Hepatocyte (in vitro differentiated cells): ENCODE measurements at regions not wholly inside any gene's neighbourhood (a gene's known extent, or its start where the extent isn't known, plus 50 kb on each side); places are given as distances from the start of the nearest gene placed in this dataset.
A peak's percentile ranks its signal among the peaks of the same experiment; 100 is the strongest.

Experiments
- DNase-seq: peaks from one replicate; pipeline ENCODE4 v3.0.0-alpha.2; 2016; ENCODE audit warnings: low spot score
- H2AFZ ChIP-seq: fragments of 200-600 bp; sonication (generic); 2 replicates; pipeline ENCODE4 v1.6.0; 2016; ENCODE audit warnings: antibody characterized with exemption, mild to moderate bottlenecking
- H3K27ac ChIP-seq: fragments of 200-600 bp; sonication (generic); 2 replicates; pipeline ENCODE4 v1.5.1; 2016; ENCODE audit warnings: mild to moderate bottlenecking
- H3K27me3 ChIP-seq: fragments of 200-600 bp; sonication (generic); 2 replicates; pipeline ENCODE4 v1.6.1; 2016
- H3K36me3 ChIP-seq: fragments of 200-600 bp; sonication (generic); replicated peaks from 2 replicates; pipeline ENCODE4 v1.5.1; 2016; ENCODE audit warnings: low read depth; ENCODE audit not compliant: insufficient read depth
- H3K4me1 ChIP-seq: fragments of 200-600 bp; sonication (generic); 2 replicates; pipeline ENCODE4 v1.5.1; 2016; ENCODE audit warnings: mild to moderate bottlenecking, moderate library complexity; ENCODE audit not compliant: insufficient read depth
- H3K4me2 ChIP-seq: fragments of 200-600 bp; sonication (generic); 2 replicates; pipeline ENCODE4 v1.6.0; 2016
- H3K4me3 ChIP-seq: fragments of 200-600 bp; sonication (generic); 2 replicates; pipeline ENCODE4 v1.5.1; 2016; ENCODE audit warnings: mild to moderate bottlenecking
- H3K79me2 ChIP-seq: fragments of 200-600 bp; sonication (generic); 2 replicates; pipeline ENCODE4 v1.6.0; 2017; ENCODE audit warnings: mild to moderate bottlenecking
- H3K9me2 ChIP-seq: fragments of 200-600 bp; sonication (generic); replicated peaks from 2 replicates; pipeline ENCODE4 v1.6.0; 2017; ENCODE audit warnings: mild to moderate bottlenecking; ENCODE audit not compliant: insufficient read depth
- H3K9me3 ChIP-seq: fragments of 200-600 bp; sonication (generic); 2 replicates; pipeline ENCODE4 v1.5.1; 2016; ENCODE audit warnings: low read depth, mild to moderate bottlenecking
- H4K20me1 ChIP-seq: fragments of 200-600 bp; sonication (generic); 2 replicates; pipeline ENCODE4 v1.6.0; 2016; ENCODE audit warnings: mild to moderate bottlenecking; ENCODE audit not compliant: insufficient read depth, poor library complexity, severe bottlenecking
- EZH2 ChIP-seq: fragments of 200-600 bp; sonication (generic); IDR thresholded peaks from 2 replicates; pipeline ENCODE4 v1.6.1; 2016; ENCODE audit warnings: antibody characterized with exemption, mild to moderate bottlenecking, borderline replicate concordance
- EZH2phosphoT487 ChIP-seq: fragments of 200-600 bp; sonication (generic); IDR thresholded peaks from one replicate; pipeline ENCODE4 v1.6.1; 2018; ENCODE audit warnings: antibody characterized with exemption, mild to moderate bottlenecking, low read depth, moderate library complexity; ENCODE audit not compliant: unreplicated experiment, severe bottlenecking
- WGBS: methylation state at CpG from one replicate; pipeline ENCODE4 v1.1.6; 2016; ENCODE audit warnings: low lambda C conversion rate; ENCODE audit errors: missing lambda C conversion rate; 5-methylcytosine and 5-hydroxymethylcytosine counted together
- TF ChIP-seq, protein P1 (sequence below): fragments of 200-600 bp; sonication (generic); IDR thresholded peaks from 2 replicates; pipeline ENCODE4 v1.5.1; 2016; ENCODE audit warnings: antibody characterized with exemption, mild to moderate bottlenecking; ENCODE audit not compliant: poor library complexity

DNA sequence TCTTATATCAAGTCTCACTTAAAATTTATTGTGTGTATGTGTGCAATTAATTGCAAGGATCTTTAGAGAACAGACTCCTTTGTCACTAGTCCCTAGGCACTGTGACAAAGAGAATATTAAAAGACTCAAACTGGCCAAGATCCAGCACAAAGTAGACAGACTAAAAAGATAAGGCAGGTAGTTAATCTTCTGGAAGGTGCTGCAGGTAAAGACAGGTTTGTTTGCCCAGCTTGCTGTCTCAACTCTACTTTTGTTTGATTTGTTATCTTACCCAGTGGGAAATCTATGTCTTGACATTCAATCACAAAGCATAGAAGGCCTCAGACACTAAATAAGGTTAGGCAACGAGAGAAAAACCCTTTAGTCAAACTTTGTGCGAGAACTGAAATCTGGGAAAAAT lies 807.9 kb upstream of the LRRN3 start:
- WGBS, result 40% methylated on average over 2 of the region's 2 CpGs
- Histone ChIP-seq H3K4me3 (no peak overlapping the region), H2AFZ (no peak overlapping the region), H3K79me2 (no peaks in the 10 kb centered on the region), H3K27me3 (no peaks in the 10 kb centered on the region), H3K4me2 (no peak overlapping the region), H3K27ac (no peak overlapping the region), H4K20me1 (no peaks in the 10 kb centered on the region), H3K9me3 (no peaks in the 10 kb centered on the region), H3K36me3 (no peaks in the 10 kb centered on the region), H3K9me2 (no peaks in the 10 kb centered on the region), H3K4me1 (peaks cover 14% of the 10 kb centered on the region)
- TF ChIP-seq EZH2phosphoT487 (no peak), EZH2 (no peak)
- TF ChIP-seq, protein P1, sequence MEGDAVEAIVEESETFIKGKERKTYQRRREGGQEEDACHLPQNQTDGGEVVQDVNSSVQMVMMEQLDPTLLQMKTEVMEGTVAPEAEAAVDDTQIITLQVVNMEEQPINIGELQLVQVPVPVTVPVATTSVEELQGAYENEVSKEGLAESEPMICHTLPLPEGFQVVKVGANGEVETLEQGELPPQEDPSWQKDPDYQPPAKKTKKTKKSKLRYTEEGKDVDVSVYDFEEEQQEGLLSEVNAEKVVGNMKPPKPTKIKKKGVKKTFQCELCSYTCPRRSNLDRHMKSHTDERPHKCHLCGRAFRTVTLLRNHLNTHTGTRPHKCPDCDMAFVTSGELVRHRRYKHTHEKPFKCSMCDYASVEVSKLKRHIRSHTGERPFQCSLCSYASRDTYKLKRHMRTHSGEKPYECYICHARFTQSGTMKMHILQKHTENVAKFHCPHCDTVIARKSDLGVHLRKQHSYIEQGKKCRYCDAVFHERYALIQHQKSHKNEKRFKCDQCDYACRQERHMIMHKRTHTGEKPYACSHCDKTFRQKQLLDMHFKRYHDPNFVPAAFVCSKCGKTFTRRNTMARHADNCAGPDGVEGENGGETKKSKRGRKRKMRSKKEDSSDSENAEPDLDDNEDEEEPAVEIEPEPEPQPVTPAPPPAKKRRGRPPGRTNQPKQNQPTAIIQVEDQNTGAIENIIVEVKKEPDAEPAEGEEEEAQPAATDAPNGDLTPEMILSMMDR, result no peak
- peak; percentile 24 for DNase-seq

DNA sequence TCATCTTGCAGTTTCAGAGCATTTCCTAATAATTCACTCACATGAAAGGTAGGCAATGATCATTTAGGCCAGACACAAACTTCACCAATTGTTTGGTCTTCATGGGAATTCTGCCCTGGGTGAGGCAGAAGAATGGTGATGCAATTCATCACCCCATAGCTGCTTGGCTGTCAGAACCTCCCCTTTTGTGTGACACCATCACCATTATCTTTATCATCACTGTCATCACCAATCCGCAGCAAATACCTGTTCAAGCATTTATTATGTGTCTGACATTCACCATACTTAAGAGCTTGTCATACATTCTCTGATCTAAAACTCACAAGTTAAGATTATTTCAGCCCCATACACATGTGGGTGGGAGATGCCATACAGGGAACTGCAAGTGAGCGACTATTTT lies 799.5 kb upstream of the LRRN3 start:
- no peak overlapping the region for H3K27ac ChIP-seq
- no peak for TF ChIP-seq EZH2phosphoT487
- TF ChIP-seq, protein P1, result no peak
- TF ChIP-seq EZH2, result no peak
- H3K36me3 ChIP-seq, result no peaks in the 10 kb centered on the region
- H3K27me3 ChIP-seq, result no peaks in the 10 kb centered on the region
- H3K9me2 ChIP-seq, result no peaks in the 10 kb centered on the region
- H3K4me2 ChIP-seq, result no peak overlapping the region
- WGBS, result 65% methylated on average over 2 of the region's 2 CpGs
- no peak for DNase-seq
- H2AFZ ChIP-seq, result no peak overlapping the region
- H3K79me2 ChIP-seq, result no peaks in the 10 kb centered on the region
- H3K4me3 ChIP-seq, result no peak overlapping the region
- no peaks in the 10 kb centered on the region for H3K9me3 ChIP-seq
- no peaks in the 10 kb centered on the region for H3K4me1 ChIP-seq
- no peaks in the 10 kb centered on the region for H4K20me1 ChIP-seq

DNA sequence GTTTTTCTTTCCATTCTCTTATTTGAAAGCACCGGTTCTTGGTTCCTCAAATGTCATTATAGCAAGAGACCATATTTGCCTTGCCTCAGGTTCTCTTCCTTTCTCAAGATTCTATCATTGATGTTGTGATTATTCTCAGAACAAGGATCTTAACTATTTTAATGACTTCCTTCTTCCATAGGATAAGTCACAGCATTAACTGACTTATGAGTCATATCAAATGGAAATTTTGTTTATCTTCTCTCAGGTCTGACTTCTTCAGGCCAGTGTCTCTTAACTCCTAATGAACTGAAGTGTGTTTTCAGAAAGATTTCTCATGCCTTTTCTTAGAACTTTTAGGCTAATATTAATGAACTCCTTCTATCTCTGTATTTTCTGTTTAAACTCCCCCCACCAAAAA lies 794.6 kb upstream of the LRRN3 start:
- WGBS, result 91% methylated on average over 1 of the region's 1 CpG
- Histone ChIP-seq H3K9me3 (no peaks in the 10 kb centered on the region), H4K20me1 (no peaks in the 10 kb centered on the region), H3K79me2 (no peaks in the 10 kb centered on the region), H3K4me3 (no peak overlapping the region), H3K4me1 (no peaks in the 10 kb centered on the region), H2AFZ (no peak overlapping the region), H3K9me2 (no peaks in the 10 kb centered on the region), H3K4me2 (no peak overlapping the region), H3K27me3 (no peaks in the 10 kb centered on the region), H3K27ac (no peak overlapping the region), H3K36me3 (no peaks in the 10 kb centered on the region)
- no peak for TF ChIP-seq EZH2
- TF ChIP-seq, protein P1, result no peak
- no peak for TF ChIP-seq EZH2phosphoT487
- no peak for DNase-seq

DNA sequence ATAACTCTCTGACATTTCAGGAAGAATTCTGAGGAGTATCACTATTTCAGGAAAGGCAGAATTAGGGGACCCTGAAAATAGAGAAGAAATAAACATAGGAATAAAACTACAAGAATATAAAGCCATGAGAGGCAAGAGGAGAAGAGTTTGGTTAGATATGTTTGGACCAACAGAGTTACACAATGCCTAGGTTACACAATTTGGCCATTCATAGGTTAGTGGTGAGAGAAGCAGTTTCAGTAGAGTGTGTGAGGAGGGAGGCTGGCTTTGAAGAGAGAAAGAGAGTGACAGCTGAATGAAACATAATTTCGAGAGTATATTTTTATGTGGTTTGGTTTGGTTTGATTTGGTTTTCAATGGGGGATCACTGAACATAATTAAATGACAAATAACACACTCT lies 783.2 kb upstream of the LRRN3 start:
- H3K9me2 ChIP-seq, result no peaks in the 10 kb centered on the region
- no peak overlapping the region for H3K4me2 ChIP-seq
- 89% methylated on average over 1 of the region's 1 CpG for WGBS
- H3K4me3 ChIP-seq, result no peak overlapping the region
- H3K27me3 ChIP-seq, result no peaks in the 10 kb centered on the region
- H3K9me3 ChIP-seq, result no peaks in the 10 kb centered on the region
- DNase-seq, result no peak
- no peaks in the 10 kb centered on the region for H3K79me2 ChIP-seq
- H3K36me3 ChIP-seq, result no peaks in the 10 kb centered on the region
- H3K4me1 ChIP-seq, result no peaks in the 10 kb centered on the region
- no peaks in the 10 kb centered on the region for H4K20me1 ChIP-seq
- H3K27ac ChIP-seq, result no peak overlapping the region
- H2AFZ ChIP-seq, result no peak overlapping the region
- TF ChIP-seq EZH2phosphoT487 (no peak), EZH2 (no peak)
- TF ChIP-seq, protein P1, result no peak
